GM19438 (cell line): ENCODE measurements at regions not wholly inside any gene's neighbourhood (a gene's known extent, or its start where the extent isn't known, plus 50 kb on each side); places are given as distances from the start of the nearest gene placed in this dataset.

Experiments used
- ATAC-seq: cut with Tn5 transposase; IDR thresholded peaks from one replicate; pipeline ENCODE4 v1.9.1; 2021; ENCODE audit warnings: low read depth; ENCODE audit not compliant: unreplicated experiment

DNA sequence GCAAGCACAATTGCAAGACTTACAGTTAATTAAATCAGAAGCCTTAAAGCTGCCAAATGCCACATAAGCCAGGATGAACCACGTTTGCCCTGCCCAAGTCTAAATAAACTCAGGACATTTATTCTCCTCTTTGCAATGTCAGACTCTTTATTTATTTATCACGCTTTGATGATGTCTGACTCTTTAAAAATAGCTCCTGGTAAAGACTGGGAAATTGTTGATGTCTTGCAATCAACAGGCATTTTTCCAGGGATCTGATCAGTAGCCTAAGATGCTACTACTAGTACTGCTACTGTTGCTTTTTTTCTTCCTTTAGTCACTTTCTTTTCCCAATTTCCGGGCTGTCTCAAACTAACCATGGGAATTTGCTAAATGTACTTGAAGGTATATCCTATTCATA is 365.8 kb upstream of the MARCKS start:
- no peak for ATAC-seq

DNA sequence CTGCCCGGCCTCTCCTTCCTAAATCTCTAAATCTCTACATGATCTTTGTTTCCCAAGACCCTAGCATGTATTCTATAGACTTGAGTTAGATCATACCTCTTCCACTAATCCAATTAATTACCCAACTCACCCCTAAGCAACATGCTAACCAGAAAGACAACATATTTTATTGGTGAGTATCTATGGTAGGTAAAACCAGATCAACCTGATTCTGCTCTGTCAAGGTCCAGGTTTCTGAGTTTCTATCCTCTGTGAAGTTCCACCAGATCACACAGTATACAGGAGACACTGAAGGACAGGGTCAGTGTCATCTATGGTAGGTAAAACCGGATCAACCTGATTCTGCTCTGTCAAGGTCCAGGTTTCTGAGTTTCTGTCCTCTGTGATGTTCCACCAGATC is 363.2 kb upstream of the MARCKS start:
- no peak for ATAC-seq

DNA sequence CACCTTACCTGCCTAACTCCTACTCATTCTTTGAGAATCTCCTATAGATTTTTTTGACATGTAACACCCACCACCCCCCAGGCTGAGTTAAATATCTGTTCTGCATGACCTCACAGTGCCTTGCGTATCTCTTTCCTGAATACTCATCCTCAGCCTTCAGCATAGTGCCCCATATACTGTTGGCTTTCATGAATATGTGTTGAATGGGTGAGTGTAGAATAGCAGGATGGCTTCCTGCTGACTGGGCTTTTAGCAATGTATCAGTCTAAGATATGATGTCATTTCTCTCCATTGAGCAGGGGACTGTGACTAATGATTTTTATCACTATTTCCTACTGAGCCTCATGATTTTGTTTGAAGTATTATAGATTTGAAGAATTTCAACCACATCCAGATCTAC is 361.6 kb upstream of the MARCKS start:
- no peak for ATAC-seq

- no peak for ATAC-seq
Measured at GRCh38 chr6:113496166-113496565, 361.0 kb upstream of the MARCKS start.

DNA sequence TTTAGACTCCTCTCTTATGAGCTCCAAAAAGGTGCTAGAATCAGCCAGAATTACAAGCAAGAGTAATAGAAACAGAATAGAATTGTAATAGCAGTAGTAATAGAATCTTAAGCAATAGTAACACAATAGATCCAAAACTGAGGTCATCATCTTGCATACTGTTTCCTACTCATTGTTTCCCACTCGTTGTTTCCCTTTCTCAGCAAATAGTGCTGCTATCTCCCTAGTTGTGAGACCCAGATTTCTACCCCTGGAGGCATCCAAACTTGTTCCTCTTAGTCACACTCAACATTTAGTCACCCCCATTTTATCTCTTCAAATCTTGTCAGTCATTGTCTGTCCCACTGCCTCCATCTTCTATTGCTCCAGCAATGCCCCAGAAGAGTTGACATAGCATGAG is 356.9 kb upstream of the MARCKS start:
- ATAC-seq = no peak

DNA sequence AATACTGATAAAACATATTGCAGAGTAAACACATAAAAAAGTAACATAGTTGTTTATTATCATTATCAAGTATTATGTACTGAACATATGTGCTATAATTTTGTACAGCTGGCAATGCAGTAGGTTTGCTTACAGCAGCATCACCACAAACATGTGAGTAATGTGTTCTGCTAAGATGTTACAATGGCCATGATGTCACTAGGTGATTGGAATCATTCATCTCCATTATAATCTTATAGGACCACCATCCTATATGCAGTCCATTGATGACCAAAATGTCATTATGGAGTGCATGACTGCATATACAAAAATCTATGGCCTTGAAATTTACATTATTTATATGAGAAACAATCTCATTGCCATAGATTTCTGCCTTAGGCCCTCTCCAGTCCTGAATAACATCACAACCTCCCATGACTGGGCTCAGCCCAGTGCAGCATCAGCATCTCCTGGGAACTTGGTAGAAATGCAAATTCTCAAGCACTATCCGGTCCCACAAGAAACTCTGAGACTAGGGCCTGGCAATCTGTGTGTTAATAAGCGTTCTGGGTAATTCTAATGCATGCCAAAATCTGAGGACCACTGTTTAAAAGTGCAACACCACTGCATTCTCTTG is 352.0 kb upstream of the MARCKS start:
- ATAC-seq = no peak

GRCh38 chr6:113508249-113508648 is 348.9 kb upstream of the MARCKS start:
- ATAC-seq = no peak

DNA sequence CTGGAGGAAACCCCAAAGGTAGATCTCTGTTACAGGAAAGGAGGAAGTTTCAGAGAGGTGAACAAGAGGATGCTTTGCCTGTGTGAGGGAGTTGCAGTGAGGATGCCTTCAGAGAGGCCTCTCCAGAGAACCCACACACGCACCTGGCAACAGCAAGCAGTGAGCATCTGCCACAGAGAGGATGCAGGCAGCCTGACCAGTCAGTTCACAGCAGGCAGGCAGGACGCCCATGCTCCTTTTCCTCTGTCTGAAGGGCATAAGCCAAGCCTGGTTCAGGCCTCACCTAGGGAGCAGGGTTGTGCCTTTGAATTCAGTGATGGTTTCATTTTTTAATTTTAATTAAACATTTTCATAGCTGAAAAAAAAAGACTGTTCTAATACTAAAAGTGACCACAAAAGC is 346.0 kb upstream of the MARCKS start:
- ATAC-seq = no peak

DNA sequence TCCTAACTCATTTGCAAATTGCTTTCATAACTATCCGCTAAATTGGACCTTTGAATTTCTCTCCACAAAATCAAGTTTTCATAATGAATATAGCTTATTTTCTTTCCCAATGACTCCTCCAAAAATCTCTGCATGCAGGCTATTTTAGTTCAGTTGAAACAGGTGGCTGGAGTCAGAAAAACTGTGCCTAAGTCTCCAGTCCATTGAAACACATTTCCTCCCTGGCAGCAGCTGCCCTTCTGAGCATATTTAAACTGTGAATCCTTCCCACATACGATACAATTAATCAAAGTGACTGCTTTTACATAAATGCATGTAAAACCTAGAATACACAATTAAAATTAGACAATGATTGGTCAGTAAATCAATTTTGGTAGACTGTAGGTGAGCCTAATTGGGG is 344.6 kb upstream of the MARCKS start:
- ATAC-seq = no peak

DNA sequence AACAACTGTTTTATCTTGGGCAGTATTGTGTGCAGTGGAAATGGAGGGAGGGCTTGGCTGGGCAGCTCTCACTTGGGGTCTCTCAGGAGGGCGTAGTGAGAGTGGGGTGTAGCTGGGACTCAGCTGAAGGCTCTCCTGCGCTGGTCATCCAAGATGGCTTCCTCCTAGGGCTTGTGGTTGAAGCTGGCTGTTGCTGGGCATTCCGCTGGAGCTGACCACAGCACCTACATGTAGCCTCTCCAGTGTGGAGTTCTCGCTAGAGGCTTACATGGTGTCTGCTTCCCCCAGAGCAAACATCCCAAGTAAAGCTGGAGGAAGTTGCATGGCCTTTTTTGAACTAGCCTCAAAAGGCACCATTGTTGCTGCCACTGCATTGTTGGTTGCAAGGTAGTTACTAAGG is 344.1 kb upstream of the MARCKS start:
- ATAC-seq = no peak

DNA sequence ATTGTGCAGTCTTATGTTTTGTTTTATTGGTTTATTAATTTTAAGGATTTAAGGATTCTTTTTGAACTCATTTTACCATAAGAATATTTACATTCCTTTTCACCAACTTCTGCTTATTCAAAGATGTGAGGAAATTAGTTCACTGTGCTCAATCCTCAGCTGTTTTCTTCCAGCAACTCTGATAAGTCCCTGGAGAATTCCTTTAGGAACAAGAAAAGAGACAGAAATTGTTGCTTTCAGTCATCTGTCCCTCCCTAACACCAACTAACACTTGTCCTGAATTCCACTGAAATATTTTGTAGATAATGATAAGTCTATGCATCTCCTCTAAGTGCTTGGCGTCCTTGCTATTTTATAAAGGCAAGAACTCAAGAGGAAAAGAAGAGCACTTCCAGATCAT is 334.8 kb upstream of the MARCKS start:
- no peak for ATAC-seq

GRCh38 chr6:113524826-113525225 is 332.3 kb upstream of the MARCKS start:
- no peak for ATAC-seq

DNA sequence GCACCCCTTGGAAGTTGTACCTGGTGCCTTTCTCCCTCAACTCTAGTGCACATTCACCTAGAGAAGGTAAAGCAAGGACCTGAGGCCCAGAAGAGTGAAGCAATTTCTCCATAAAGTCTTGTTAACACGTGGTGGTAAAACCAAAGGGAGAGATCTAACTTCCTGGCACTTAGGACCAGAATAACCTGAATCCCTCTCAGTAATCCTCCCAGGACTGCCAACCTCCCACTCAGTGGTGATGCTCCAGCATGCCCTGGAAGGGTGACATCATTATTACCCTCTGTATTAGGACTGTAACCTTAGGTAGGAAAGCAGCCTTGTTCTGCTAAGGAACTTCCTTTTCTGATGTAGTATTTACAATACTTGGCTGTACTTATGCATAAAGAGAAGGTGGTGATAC is 330.6 kb upstream of the MARCKS start:
- no peak for ATAC-seq

DNA sequence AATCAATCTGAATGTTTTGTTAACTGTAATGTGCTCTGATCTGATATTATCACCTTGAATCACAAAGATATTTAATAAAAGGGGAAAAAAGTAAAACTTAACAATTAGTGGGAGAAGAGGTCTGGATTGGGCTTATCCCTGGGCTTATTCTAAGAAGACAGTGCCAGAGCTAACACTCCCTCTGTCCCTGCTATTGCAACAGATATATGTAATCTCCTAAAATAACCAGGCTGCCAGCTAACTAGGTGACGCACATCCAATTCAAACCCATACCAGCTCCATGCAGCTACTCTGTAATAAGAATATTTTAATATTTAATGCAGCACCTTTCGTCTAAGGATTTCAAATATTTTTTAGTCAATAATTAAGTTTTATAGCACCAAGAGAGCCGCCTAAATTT is 330.1 kb upstream of the MARCKS start:
- no peak for ATAC-seq

DNA sequence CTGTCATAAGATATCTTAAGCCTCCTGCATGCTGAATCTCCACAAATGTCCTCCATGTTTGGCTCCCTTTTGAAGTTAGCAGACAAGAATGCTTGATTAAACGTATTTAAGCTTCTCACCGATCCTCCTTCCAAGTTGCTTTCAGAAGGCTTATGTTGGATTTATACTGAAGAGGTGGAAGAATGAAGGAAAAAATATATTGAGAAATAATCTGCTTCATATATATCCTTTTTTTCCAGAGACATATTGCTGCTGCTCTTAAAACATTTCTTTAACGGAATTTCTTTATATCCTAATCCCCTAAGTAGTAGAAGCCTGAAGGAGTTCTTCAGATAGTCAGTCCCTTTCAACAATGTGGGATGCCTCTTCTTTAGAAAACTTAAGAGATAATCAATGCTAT is 329.0 kb upstream of the MARCKS start:
- ATAC-seq = no peak

- ATAC-seq = no peak
Measured at GRCh38 chr6:113529196-113529595, 327.9 kb upstream of the MARCKS start.

- no peak for ATAC-seq
Measured at GRCh38 chr6:113529879-113530278, 327.3 kb upstream of the MARCKS start.

- no peak for ATAC-seq
Measured at GRCh38 chr6:113530769-113531168, 326.4 kb upstream of the MARCKS start.

- no peak for ATAC-seq
Measured at GRCh38 chr6:113539202-113539601, 317.9 kb upstream of the MARCKS start.

- ATAC-seq = no peak
Measured at GRCh38 chr6:113539623-113540022, 317.5 kb upstream of the MARCKS start.

DNA sequence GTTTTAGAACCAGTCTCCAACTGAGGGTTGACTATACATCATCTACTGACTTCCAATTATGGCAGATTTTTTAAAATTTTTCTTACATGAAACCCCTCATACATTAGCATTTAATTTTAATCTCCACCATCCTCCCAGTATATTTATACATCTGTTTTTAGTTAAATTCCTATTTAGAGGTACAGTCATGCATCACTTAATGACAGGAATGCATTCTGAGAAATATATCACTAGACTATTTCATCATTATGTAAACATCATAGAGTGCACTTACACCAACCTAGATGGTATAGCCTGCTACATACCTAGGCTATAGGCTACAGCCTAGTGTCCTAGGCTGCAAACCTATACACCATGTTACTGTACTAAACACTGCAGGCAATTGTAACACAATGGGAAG is 316.7 kb upstream of the MARCKS start:
- no peak for ATAC-seq

GRCh38 chr6:113551168-113551567 is 306.0 kb upstream of the MARCKS start:
- ATAC-seq = no peak

DNA sequence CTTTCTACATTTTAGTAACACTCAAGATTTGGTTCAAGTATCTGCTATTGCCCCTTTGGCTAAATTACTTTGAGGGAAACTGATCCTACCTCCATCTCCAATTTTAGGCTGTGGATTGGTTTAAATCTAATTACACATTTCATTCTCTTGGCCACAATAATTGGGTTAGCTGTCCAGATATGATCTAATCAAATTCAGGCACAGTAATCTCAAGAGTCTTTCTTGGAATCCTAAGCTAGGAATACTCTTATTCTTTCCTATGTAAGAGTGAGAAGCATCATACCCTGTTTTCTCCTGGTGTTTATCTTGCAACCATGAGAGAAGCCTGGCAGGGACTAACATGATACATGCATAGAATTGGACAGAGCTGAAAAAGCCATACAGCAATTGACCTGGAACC is 300.4 kb upstream of the MARCKS start:
- no peak for ATAC-seq
